SU-DHL-6 (cell line): ENCODE measurements at regions not wholly inside any gene's neighbourhood (a gene's known extent, or its start where the extent isn't known, plus 50 kb on each side); places are given as distances from the start of the nearest gene placed in this dataset.

Experiments used
- EZH2phosphoT487 ChIP-seq: fragments of 200-600 bp; sonication (generic), shearing (Covaris generic); conservative IDR thresholded peaks from 2 replicates; pipeline ENCODE4 v1.6.1; 2018; ENCODE audit warnings: mild to moderate bottlenecking, antibody characterized with exemption, low read length, moderate library complexity, mixed read lengths
- TF ChIP-seq, protein P1 (sequence below): fragments of 200-600 bp; sonication (generic); IDR thresholded peaks from one replicate; pipeline ENCODE4 v1.5.1; 2017; ENCODE audit warnings: antibody characterized with exemption, mild to moderate bottlenecking, low read length, moderate library complexity; ENCODE audit not compliant: insufficient read depth, poor library complexity, severe bottlenecking

- TF ChIP-seq, protein P1, sequence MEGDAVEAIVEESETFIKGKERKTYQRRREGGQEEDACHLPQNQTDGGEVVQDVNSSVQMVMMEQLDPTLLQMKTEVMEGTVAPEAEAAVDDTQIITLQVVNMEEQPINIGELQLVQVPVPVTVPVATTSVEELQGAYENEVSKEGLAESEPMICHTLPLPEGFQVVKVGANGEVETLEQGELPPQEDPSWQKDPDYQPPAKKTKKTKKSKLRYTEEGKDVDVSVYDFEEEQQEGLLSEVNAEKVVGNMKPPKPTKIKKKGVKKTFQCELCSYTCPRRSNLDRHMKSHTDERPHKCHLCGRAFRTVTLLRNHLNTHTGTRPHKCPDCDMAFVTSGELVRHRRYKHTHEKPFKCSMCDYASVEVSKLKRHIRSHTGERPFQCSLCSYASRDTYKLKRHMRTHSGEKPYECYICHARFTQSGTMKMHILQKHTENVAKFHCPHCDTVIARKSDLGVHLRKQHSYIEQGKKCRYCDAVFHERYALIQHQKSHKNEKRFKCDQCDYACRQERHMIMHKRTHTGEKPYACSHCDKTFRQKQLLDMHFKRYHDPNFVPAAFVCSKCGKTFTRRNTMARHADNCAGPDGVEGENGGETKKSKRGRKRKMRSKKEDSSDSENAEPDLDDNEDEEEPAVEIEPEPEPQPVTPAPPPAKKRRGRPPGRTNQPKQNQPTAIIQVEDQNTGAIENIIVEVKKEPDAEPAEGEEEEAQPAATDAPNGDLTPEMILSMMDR: no peak
- TF ChIP-seq EZH2phosphoT487: no peak
These were observed 181.8 kb downstream of the DSC3 start for GRCh38 chr18:30860741-30861140.
